Left forelimb (tissue), 1 donor: ENCODE measurements at regions not wholly inside any gene's neighbourhood (a gene's known extent, or its start where the extent isn't known, plus 50 kb on each side); places are given as distances from the start of the nearest gene placed in this dataset.
"Not testable (repeated sequence)": the region's sequence is repeated elsewhere in the genome, so short reads cannot be mapped to it uniquely, and the experiment has no call there.

Experiments
- DNase-seq: peaks from one replicate; pipeline ENCODE4 v3.0.0-alpha.2; 2018; ENCODE audit warnings: low spot score

DNA sequence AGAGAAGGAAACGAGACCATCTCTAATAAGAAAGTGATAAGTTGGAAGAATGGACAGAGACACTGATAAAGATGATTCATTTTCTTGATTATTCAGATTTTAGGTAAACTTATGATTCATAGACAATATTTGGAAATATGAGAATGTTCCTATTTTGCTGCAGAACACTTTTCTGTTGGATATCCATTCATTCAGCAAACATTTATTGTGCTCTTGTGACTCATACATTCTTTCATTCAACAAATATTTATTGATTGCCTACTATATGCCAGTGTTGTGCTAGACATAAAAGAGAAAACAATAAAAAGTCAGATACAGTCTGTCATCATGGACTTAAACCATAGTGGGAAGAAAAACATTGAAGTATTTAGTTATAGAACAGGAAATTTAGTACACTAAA lies 1232.0 kb downstream of the STIM2 start:
- DNase-seq = no peak

DNA sequence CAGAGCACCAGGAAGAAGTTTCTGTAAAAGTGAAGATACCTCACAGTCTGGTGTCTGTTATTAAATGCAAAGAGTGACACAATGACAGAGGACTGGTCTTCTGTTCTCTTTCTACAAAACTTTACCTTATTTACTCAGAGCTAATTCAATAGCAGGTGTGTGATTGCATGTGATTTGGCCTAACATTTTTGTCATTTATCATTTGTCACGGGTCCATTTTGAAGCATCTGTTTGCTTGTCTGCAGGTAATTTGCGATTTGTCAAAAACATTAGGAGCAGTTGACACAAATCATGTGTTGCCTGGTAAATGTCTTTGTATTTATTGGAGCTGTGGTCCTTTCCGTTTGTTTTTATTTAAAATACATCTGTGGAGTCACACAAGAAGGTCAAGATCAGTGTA lies 1232.4 kb downstream of the STIM2 start:
- no peak for DNase-seq

DNA sequence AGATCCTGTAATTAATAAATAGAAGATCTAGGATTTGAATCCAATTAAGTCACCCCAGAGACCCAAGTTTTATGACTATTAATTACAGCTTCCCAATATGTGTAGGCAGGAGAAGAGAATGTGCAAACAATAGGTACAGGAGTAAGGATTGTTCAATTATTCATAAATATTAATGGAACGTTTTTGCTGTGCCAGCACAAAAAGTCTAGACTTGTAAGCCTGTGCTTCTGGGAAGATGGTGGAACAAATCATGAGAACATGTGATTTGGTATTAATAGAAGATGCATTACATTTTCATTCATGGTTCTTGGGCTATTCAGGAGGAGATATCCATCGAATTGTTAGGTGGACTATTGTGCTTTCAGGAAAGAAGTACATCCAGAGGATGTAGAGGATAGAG lies 1240.9 kb downstream of the STIM2 start:
- no peak for DNase-seq

DNA sequence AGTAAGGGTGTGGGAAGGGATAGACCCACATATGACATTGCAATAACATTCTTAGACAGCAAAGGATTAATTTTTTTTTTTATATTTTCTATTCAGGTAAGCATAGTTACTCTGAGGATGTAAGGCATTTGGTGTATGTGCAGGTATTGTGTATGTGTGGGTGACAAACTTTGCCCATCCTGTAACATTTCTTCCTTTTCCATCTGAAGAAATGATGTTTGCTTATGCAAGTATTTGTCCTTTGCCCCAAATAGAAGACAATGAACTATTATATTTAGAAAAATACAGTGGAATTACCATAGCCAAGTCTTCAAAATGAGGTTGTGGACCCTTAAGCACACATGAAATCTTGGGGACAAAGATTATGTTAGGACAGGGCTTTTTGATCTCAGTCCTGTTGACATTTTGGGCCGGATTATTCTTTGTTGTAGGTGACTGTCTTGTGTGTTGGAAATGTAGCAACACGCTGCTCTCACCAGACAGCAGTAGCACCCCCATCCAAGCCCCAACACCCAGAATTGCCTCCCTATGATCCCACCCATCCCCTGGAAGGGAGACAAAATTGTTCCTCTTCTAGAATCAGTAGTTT lies 1244.7 kb downstream of the STIM2 start:
- no peak for DNase-seq

DNA sequence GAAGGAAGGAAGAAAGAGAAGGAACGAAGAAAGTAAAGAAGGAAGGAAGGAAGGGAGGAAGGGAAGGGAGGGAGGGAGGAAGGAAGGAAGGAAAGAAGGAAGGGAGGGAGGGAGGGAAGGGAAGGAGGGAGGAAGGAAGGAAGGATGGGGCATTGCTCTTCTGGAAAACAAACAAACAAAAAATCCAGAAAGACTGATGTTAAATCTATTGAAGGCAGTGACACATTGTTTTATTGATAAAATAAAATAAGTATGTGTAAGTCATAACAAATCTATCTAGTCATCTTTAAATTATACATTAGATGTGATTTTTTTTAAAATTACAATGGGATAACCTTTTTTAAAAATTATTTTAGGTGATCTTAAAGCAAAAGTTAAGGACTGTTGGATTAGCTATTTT lies 1245.5 kb downstream of the STIM2 start:
- no peak for DNase-seq

DNA sequence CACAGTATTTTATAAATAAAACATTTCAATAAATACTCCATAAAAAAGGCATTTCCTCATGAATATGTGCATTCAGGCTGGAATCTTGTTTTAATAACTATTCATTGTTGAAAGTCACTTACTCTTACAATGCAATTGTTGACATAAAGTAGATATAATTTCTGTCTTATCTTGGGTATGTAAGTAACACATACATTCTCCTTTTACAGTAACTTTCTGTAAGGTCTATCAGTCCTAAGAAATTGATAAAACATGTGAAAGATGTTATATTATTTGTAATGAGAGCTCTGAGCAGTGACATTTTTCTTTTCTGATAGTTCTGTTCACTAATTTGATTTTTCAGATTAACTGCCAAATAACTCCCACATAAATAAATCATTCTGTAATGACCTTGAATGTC lies 1249.2 kb downstream of the STIM2 start:
- no peak for DNase-seq

DNA sequence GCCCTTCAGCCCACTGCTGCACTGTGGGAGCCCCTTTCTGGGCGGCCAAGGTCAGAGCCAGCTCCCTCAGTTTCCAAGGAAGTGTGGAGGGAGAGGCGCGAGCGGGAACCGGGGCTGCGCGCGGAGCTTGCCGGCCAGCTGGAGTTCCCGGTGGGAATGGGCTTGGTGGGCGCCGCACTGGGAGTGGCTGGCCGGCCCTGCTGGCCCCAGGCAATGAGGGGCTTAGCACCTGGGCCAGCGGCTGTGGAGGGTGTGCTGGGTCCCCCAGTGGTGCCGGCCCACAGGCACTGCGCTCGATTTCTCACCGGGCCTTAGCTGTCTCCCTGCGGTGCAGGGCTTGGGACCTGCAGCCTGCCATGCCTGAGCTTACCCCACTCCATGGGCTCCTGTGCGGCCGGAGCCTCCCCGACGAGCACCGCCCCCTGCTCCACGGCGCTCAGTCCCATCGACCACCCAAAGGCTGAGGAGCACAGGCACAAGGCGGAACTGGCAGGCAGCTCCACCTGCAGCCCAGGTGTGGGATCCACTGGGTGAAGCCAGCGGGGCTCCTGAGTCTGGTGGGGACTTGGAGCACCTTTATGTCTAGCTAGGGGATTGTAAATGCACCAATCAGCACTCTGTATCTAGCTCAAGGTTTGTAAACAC lies 1252.2 kb downstream of the STIM2 start:
- DNase-seq = not testable (repeated sequence)

DNA sequence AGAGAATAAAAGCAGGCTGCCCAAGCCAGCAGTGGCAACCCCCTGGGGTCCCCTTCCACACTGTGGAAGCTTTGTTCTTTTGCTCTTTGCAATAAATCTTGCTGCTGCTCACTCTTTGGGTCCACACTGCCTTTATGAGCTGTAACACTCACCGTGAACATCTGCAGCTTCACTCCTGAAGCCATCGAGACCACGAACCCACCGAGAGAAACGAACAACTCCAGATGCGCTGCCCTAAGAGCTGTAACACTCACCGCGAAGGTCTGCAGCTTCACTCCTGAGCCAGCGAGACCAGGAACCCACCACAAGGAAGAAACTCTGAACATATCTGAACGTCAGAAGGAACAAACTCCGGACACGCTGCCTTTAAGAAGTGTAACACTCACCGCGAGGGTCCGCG lies 1252.9 kb downstream of the STIM2 start:
- not testable (repeated sequence) for DNase-seq

DNA sequence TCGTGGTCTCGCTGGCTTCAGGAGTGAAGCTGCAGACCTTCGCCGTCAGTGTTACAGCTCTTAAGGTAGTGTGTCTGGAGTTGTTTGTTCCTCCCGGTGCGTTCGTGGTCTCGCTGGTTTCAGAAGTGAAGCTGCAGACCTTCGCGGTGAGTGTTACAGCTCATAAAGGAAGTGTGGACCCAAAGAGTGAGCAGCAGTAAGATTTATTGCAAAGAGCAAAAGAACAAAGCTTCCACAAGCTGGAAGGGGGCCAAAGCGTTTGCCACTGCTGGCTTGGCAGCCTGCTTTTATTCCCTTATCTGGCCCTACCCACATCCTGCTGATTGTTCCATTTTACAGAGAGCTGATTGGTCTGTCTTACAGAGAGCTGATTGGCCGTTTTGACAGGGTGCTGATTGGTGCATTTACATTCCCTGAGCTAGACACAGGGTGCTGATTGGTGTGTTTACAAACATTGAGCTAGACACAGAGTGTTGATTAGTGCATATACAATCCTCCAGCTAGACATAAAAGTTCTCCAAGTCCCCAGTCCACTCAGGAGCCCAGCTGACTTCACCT lies 1256.0 kb downstream of the STIM2 start:
- not testable (repeated sequence) for DNase-seq

DNA sequence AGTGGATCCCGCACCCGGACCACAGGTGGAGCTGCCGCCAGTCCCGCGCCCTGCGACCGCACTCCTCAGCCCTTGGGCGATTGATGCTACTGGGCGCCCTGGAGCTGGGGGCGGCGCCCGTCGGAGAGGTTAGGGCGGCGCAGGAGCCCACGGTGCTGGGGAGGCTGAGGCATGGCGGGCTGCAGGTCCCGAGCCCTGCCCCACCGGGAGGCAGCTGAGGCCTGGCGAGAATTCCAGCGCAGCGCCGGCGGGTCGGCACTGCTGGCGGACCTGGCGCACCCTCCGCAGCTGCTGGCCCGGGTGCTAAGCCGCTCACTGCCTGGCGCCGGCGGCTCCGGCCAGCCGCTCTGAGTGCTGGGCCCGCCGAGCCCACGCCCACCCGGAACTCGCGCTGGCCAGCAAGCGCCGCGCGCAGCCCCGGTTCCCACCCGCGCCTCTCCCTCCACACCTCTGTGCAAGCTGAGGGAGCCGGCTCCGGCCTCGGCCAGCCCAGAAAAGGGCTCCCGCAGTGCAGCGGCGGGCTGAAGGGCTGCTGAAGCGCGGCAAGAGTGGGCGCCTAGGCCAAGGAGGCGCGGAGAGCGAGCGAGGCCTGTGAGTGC lies 1256.5 kb downstream of the STIM2 start:
- DNase-seq = no peak

DNA sequence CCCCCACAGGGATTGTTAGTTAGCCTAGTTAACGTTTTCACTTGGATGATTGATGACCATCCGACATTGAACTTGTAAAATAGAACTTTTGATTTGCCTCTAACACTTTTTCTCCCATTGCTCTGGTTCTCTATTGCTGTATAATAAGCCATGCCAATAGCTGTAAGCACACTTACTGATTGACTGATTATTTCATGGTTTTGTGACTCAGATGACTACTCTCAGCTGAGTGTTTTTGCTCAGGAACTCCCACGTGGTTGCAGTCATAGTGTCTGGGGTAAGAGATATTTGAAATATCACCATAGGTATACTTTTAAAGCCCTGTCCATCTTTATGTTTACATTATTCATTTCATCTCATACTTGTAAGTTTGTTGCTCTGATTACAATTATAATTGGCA lies 1285.5 kb downstream of the STIM2 start:
- no peak for DNase-seq

DNA sequence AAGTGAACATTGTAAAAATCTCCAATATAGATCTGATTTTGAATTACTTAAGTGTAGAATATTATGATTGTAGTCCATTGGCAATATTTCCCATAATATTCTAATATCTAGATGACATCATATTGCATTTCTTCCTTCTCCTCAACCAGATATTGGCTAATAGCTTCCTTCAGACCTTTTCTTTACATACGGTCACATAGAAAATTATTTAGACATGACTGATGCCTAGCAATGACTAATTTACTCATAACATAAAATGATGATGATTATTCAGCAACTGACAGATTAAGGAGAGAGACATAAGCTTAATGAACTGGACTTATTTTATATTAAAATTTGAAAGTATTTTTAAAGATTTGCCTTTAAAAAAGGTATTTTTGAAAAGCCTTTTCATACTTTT lies 1287.6 kb downstream of the STIM2 start:
- no peak for DNase-seq

DNA sequence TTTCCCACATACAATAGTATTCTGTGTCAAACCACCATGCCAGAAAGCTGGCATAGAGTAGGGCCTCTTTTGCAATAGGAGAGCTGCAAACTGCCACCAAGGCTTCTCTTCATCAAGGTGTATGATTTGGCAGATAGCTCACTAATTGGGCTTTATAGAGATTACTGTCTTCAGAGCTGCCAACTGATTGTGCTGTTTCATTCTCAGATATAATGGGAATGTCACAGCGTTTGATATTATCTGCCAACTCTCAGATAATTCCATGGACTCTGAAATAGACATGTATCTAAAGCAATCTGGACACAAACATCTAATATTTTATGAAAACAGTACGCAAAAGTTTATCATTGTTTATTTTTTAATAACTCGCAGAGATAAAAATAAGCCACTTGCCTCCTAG lies 1289.1 kb downstream of the STIM2 start:
- no peak for DNase-seq

DNA sequence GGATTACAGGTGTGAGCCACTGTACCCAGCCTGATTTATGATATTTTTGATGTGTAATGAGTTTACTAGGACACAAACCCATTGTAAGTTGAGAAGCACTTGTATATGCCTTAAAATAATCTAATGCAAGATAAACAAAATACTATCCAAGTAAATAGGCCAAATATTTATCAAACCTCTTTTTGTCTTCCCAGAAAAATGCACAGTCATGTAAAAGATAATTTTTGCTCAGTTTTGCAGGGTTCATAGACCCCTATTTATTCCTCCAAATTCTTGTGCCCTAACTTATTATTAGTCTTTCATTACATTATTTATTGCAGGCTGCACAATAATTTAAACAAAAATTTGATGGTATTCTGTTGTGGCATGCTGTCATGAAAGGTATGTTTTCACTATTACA lies 1290.7 kb downstream of the STIM2 start:
- no peak for DNase-seq

DNA sequence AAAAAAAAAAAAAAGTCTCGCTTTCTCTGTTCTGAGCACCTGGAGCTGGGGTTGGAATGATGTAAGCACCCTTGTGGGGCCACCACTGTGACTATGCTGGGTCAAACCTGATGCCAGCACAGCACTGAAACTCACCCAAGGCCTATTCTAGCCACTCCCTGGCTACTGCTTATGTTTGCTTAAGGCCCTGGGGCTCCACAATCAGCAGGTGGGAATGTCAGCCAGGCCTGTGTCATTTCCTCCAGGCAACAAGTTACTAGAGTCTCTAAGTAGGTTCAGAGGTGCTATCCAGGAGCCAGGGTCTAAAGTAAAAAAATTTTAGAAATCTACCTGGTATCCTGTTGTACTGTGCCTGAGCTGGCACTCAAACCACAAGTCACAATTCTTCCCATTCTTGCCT lies 1306.8 kb downstream of the STIM2 start:
- DNase-seq = no peak

DNA sequence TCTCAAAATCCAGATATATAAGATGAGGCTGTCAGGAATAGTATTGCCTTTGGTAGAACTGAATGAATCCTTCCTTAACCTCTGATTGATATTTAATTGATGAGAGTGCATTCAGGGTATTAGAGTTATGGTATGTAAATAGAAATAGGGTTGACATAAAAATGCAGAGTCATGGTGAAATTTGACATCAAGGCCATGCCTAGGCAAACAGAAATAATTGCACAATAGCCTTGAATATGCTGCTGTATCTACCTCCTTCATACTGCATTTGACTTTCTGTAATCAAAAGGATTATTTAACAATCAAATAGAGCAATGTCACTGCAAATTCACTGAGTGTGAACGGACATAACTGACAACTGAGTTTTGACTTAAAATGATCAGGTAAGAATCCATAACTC lies 1316.3 kb downstream of the STIM2 start:
- DNase-seq = no peak

DNA sequence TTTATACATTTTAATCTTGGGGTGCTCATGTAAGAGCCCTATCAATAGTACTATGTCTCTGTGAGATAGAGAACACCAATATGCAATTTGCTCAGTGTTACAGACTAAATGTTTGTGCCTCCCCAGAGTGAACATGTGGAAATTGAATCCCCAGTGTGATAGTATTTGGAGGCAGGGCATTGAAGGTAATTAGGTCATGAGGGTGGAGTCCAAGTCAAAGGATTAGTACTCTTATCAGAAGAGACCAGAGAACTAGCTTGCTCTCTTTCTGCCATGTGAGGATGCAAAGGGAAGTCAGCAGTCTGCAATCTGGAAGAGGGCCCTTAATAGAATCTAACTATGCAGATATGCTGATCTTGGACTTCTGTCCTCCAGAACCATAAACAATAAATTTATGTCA lies 1317.0 kb downstream of the STIM2 start:
- DNase-seq = no peak

DNA sequence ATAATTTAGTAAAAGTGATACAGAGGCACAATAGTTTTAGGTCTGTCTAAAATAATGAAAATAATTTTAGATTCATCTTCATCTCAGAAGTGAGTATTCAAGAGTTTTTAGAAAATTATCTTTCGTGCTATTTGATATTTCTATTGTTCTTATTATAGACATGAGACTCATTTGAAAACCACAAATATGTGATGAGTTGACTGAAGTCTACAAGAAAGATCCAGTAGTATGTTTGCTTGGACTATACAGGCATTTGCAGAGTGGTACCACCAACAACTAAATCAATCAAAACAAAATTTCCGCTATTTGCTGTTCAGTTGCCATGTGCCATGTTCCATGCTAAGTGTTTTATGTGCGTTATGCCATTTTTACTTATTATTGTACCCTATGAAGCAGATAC lies 1318.5 kb downstream of the STIM2 start:
- DNase-seq = no peak

DNA sequence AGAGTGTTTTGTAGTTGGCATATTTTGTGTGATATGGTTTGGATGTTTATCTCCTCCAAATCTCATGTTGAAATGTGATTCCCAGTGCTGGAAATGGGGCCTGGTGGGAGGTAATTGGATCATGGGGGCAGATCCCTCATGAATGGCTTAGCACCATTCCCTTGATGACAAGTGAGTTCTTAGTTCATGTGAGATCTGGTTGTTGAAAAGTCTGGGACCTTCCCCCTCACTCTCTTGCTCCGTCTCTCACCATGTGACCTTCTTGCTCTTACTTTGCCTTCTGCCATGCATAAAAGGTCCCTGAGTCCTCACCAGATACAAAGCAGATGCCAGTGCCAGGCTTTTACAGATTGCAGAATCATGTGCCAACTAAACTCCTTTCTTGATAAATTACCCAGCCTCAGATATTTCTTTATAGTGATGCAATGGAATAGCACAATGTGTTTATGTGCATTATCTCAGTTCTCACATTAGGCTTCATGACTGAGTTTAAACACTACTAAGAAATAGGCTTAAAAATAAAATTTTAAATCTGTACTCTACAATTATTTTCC lies 1348.8 kb downstream of the STIM2 start:
- DNase-seq = no peak

DNA sequence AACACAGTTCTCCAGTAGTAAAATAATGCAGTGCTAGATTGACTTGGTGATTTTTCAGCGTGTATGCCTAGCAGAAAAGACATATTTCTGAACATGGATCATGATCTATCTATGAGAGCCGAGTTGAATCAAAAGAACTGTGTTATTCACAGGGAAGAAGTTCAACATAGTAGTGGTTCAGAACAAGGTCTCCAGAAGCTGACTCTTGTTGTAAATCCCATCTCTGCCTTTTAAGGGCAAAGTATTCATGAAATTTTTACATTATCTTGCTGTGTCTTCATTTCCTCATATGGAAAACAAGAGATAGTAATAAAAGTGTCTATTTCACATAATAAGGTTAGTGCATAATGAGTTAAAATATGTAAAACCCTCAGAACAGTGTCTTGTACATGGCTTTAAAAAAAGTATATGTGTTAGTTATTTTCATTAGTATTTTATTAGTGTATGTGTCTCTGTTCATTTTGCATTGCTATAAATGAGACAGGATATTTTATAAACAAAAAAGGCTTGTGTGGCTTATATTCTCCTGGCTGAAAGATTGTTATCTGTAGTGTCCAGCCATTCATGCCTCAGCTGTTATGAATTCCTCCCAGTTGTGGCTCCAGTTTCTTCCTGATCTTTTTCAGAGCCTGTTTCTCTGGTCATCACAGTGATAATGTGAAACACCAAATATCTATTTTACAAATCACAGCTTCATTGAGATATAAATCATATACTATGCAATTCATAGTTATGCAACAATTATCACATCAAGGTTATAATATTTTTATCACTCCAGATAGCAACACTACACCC lies 1351.2 kb downstream of the STIM2 start:
- no peak for DNase-seq

DNA sequence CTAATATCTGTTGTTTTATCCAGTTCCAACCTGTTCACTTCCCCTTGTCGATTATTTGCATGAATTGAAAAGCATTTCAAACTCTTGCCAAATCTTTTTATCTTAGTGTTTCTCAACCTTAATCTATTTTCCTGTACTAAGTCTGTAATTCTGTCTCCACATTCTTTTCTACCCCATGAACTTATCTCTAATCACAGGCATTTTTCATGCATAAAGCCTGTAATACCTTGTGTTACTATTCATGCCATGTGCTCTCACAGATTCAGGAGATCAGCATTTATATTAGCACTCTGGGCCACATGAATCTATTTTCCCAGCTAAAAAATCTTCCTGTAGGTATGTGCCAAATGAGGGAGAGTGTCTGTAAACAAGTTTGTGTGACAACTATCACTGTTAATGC lies 1360.9 kb downstream of the STIM2 start:
- no peak for DNase-seq

DNA sequence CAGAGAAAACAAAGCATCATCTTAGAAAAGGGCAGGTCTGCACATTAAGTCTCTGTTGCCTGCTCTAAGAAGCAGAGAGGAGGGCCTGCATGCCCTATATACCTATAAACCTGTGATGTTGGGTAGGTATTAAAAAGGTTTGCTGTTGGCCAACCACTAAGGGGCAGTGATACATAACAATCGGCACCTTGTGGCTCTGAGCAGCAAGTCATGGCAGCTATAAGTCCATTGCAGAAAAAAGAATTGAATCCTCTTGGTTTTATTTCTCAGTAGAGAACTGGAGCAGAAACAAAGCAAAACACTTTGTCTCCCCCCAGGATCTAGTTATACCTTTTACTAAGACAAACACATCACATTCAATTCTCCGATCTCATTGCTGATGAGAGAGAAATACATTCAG lies 1364.4 kb downstream of the STIM2 start:
- no peak for DNase-seq
